Type B pancreatic cell (in vitro differentiated cells): ENCODE measurements at regions not wholly inside any gene's neighbourhood (a gene's known extent, or its start where the extent isn't known, plus 50 kb on each side); places are given as distances from the start of the nearest gene placed in this dataset.
"Not testable (repeated sequence)": the region's sequence is repeated elsewhere in the genome, so short reads cannot be mapped to it uniquely, and the experiment has no call there.

Experiments
- DNase-seq: peaks from one replicate; pipeline ENCODE4 v3.0.0; 2021; ENCODE audit warnings: mixed read lengths; ENCODE audit not compliant: unreplicated experiment; ENCODE audit errors: extremely low spot score
- H3K27ac Mint-ChIP-seq: 2 replicates; pipeline ENCODE4 v1.8.0; 2021; ENCODE audit warnings: mild to moderate bottlenecking, mixed read lengths
- H3K27me3 Mint-ChIP-seq: 2 replicates; pipeline ENCODE4 v1.8.0; 2021; ENCODE audit warnings: mixed read lengths
- H3K36me3 Mint-ChIP-seq: 2 replicates; pipeline ENCODE4 v1.8.0; 2021; ENCODE audit warnings: mixed read lengths
- H3K4me1 Mint-ChIP-seq: one replicate; pipeline ENCODE4 v1.8.0; 2021; ENCODE audit warnings: mixed read lengths; ENCODE audit not compliant: unreplicated experiment
- H3K4me3 Mint-ChIP-seq: 2 replicates; pipeline ENCODE4 v1.8.0; 2021; ENCODE audit warnings: mild to moderate bottlenecking, mixed read lengths
- H3K9me3 Mint-ChIP-seq: 2 replicates; pipeline ENCODE4 v1.8.0; 2021; ENCODE audit warnings: mixed read lengths
- TF ChIP-seq, protein P1 (sequence below): fragments of 200-600 bp; sonication (generic); conservative IDR thresholded peaks from 2 replicates; pipeline ENCODE4 v1.5.0; 2021; ENCODE audit warnings: antibody characterized with exemption, mild to moderate bottlenecking

DNA sequence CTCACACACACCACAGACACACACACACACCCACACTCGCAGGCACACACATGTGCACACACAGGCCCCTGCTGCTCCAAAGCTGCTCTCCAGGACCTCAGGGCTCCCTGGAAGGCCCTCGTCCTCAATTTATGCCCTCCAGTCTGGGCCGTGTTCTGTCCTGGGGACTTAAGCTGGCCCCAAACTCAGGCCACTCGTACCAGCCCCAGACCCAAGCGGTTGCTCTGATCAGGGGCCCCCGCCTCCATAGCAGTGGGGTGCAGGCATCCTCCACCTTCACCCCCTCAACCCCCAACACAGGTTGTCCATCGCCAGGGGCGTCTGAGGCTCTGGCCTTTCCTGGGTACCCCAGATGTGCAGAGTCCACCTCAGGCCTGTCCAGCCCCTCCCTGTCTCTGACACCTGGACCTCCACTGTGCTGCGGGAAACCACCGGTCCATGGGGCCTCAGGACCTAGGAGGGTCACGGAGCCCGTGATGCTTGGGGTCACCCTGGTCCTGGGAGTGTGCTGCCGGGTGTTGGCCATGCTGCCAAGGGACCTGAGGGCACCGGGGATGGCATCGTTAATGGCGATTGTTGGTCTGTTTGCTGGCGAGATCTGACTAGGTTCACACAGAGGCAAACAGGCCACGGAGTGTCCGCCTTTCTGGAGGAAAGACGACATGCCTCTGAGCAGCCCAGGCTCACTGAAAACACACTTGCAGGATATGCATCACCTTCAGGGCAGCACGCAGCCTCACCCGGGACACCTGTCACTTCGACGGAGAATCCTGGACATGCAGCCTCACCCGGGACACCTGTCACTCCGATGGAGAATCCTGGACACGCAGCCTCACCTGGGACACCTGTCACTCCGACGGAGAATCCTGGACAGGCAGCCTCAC, 155.6 kb downstream of the NDUFA10 start:
- Mint-ChIP-seq H3K9me3 (no peaks in the 10 kb centered on the region), H3K36me3 (no peaks in the 10 kb centered on the region), H3K27me3 (peaks cover 14% of the 10 kb centered on the region), H3K4me3 (no peak overlapping the region), H3K4me1 (no peaks in the 10 kb centered on the region), H3K27ac (no peak overlapping the region)
- DNase-seq: peak; percentile 53
- TF ChIP-seq, protein P1, sequence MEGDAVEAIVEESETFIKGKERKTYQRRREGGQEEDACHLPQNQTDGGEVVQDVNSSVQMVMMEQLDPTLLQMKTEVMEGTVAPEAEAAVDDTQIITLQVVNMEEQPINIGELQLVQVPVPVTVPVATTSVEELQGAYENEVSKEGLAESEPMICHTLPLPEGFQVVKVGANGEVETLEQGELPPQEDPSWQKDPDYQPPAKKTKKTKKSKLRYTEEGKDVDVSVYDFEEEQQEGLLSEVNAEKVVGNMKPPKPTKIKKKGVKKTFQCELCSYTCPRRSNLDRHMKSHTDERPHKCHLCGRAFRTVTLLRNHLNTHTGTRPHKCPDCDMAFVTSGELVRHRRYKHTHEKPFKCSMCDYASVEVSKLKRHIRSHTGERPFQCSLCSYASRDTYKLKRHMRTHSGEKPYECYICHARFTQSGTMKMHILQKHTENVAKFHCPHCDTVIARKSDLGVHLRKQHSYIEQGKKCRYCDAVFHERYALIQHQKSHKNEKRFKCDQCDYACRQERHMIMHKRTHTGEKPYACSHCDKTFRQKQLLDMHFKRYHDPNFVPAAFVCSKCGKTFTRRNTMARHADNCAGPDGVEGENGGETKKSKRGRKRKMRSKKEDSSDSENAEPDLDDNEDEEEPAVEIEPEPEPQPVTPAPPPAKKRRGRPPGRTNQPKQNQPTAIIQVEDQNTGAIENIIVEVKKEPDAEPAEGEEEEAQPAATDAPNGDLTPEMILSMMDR: no peak

DNA sequence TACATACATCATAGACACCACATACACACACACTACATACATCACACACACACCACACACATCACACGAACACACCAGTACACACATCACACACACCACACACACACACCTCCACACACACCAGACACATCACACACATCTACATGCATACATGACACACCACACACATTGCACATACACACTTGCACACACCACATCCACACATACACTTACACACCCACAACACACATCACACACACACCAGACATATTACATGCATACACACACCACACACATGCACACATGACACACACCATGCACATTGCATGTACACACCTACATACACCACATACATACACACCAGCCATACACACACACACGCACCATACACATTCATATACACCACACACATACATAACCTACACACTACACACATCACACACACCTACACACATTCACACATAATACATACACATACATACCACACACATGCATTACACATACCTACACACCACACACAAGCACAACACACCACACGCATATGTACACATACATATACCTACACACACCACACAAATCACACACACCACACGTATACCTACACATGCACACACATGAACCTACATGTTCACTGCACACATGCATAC, 156.5 kb downstream of the NDUFA10 start:
- Mint-ChIP-seq H3K27ac (no peak overlapping the region), H3K9me3 (no peaks in the 10 kb centered on the region), H3K36me3 (no peaks in the 10 kb centered on the region), H3K4me3 (no peak overlapping the region), H3K27me3 (peaks cover 12% of the 10 kb centered on the region), H3K4me1 (no peaks in the 10 kb centered on the region)
- DNase-seq: peak; percentile 4
- TF ChIP-seq, protein P1: no peak

DNA sequence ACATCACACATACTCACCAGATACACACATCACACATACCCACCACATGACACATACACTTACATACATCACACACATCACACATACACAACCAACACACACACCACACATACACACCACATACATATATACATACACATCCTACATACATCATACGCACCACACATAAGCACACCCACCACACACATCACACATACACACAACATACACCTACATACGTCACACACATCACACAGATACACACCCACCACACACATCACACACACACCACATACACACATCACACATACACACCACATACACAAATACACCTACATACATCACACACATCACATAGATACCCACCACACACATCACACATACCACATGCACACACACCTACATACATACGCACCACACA, 158.4 kb downstream of the NDUFA10 start:
- no peak overlapping the region for H3K27ac Mint-ChIP-seq

DNA sequence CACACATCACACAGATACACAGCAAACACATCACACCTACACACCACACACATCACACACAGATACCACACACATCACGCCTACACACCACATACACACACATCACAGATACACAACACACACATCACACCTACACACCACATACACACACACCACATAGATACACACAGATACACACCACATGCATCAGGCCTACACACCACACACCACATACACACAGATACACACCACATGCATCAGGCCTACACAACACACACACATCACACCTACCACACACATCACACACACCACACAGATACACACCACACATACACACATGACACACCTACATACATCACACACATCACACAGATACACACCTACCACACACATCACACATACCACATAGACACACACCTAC, 158.8 kb downstream of the NDUFA10 start:
- Mint-ChIP-seq H3K4me1 (no peaks in the 10 kb centered on the region), H3K9me3 (no peaks in the 10 kb centered on the region), H3K4me3 (no peak overlapping the region), H3K27me3 (peaks cover 16% of the 10 kb centered on the region), H3K27ac (no peak overlapping the region), H3K36me3 (no peaks in the 10 kb centered on the region)
- TF ChIP-seq, protein P1: no peak
- peak; percentile 6 for DNase-seq

More for the DNA sequence above, 158.4 kb downstream of the NDUFA10 start:
- TF ChIP-seq, protein P1: no peak
- H3K4me1 Mint-ChIP-seq: no peaks in the 10 kb centered on the region
- H3K9me3 Mint-ChIP-seq: no peaks in the 10 kb centered on the region
- no peaks in the 10 kb centered on the region for H3K36me3 Mint-ChIP-seq
- no peak overlapping the region for H3K4me3 Mint-ChIP-seq
- H3K27me3 Mint-ChIP-seq: peaks cover 17% of the 10 kb centered on the region
- DNase-seq: no peak

DNA sequence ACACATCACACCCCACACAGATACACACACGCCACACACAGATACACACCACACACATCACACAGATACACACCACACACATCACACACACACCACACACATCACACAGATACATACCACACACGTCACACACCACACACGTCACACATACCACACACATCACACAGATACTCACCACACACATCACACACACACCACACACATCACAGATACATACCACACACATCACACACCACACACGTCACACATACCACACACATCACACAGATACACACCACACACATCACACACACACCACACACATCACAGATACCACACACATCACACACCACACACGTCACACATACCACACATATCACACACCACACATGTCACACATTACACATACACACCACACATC, 159.3 kb downstream of the NDUFA10 start:
- H3K36me3 Mint-ChIP-seq, H3K4me3 Mint-ChIP-seq, H3K4me1 Mint-ChIP-seq, H3K9me3 Mint-ChIP-seq, H3K27ac Mint-ChIP-seq: not testable (repeated sequence)
- peak; percentile 16 for DNase-seq
- H3K27me3 Mint-ChIP-seq: peaks cover 15% of the 10 kb centered on the region

DNA sequence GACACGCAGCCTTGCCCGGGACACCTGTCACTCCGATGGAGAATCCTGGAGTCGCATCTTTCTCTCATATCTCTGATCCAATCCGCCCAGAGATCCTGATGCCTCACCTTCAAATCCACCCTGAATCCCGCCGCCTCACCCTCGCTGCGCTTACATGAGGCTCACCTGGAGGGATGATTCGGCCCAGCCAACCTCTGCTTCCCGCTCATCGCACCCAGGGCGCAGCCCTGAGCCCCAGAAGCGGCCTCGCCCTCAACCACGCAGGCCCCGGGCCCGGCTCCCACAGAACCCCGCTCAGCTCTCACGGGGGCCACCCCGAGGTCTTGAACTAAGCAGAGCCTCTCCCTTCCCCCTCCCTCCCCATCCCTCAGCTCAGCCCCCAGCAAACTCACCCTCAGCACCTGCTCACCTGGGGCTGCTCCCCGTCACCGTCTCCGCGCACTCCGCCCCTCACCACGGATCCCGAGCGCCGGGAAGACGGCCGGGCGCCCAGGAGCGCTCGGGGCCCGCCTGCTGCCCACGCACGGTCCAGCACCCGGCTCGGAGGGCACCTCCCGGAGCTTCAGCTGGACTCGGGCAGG, 160.0 kb downstream of the NDUFA10 start:
- Mint-ChIP-seq H3K4me3 (no peak overlapping the region), H3K27me3 (peaks cover 11% of the 10 kb centered on the region), H3K27ac (no peak overlapping the region), H3K36me3 (no peaks in the 10 kb centered on the region), H3K9me3 (no peaks in the 10 kb centered on the region), H3K4me1 (no peaks in the 10 kb centered on the region)
- DNase-seq: no peak
- TF ChIP-seq, protein P1: no peak
